Fibroblast of lung (primary cell): ENCODE measurements at regions not wholly inside any gene's neighbourhood (a gene's known extent, or its start where the extent isn't known, plus 50 kb on each side); places are given as distances from the start of the nearest gene placed in this dataset.

Source experiments
- CTCF ChIP-seq, 2 donors: IDR thresholded peaks in 1 of 2; conservative IDR thresholded peaks in 1 of 2; 1 replicate in 1 of 2; 2 replicates in 1 of 2; pipeline ENCODE4 v1.5.1; 2011 to 2012; ENCODE audit warnings: low read length in 2 of 2, control low read depth in 1 of 2, inconsistent platforms in 1 of 2, low read depth in 1 of 2, mild to moderate bottlenecking in 1 of 2
- EZH2 ChIP-seq: IDR thresholded peaks from 2 replicates; pipeline ENCODE4 v1.5.1; 2012; ENCODE audit warnings: low read length, control low read depth, mild to moderate bottlenecking; ENCODE audit errors: missing control alignments

- TF ChIP-seq CTCF (conservative IDR thresholded peaks at IDR 0.05 in 1 of 2, IDR thresholded peaks at IDR 0.05 in 1 of 2; ENCODE audit: low read depth in 1 of 2, low read length in 2 of 2) (no peak), EZH2 (no peak)
These were observed 62.9 kb upstream of the SPATA13 start for GRCh38 chr13:24097667-24098066.
